Astrocyte (in vitro differentiated cells and primary cell): ENCODE measurements at regions not wholly inside any gene's neighbourhood (a gene's known extent, or its start where the extent isn't known, plus 50 kb on each side); places are given as distances from the start of the nearest gene placed in this dataset.

Experiments
- DNase-seq: peaks from one replicate; pipeline ENCODE4 v3.0.0-alpha.2; 2010; ENCODE audit warnings: low read depth
- FAIRE-seq: peaks from 2 replicates; lab custom pipeline; 2011; peaks lifted over from hg19 to GRCh38; lab: Jason Lieb, UNC
- H2AFZ ChIP-seq: 2 replicates; pipeline ENCODE4 v1.6.0; 2012; ENCODE audit warnings: low read depth, low read length, inconsistent platforms
- H3K27ac ChIP-seq: 2 replicates; pipeline ENCODE4 v1.5.1; 2011; ENCODE audit warnings: low read depth, low read length, inconsistent platforms
- H3K27me3 ChIP-seq: 2 replicates; pipeline ENCODE4 v1.6.0; 2011; ENCODE audit warnings: low read length, inconsistent platforms; ENCODE audit not compliant: insufficient read depth
- H3K36me3 ChIP-seq: 2 replicates; pipeline ENCODE4 v1.5.1; 2011; ENCODE audit warnings: low read length, inconsistent platforms; ENCODE audit not compliant: insufficient read depth
- H3K4me1 ChIP-seq: 2 replicates; pipeline ENCODE4 v1.5.1; 2011; ENCODE audit warnings: low read length, inconsistent platforms; ENCODE audit not compliant: insufficient read depth
- H3K4me2 ChIP-seq: 2 replicates; pipeline ENCODE4 v1.6.0; 2012; ENCODE audit warnings: low read length, inconsistent platforms
- H3K4me3 ChIP-seq: 2 replicates; pipeline ENCODE4 v1.5.1; 2011; ENCODE audit warnings: low read depth, mild to moderate bottlenecking, low read length, inconsistent platforms; ENCODE audit not compliant: insufficient read depth
- H3K79me2 ChIP-seq: 2 replicates; pipeline ENCODE4 v1.6.0; 2012; ENCODE audit warnings: mild to moderate bottlenecking, low read length, inconsistent platforms; ENCODE audit not compliant: insufficient read depth
- H3K9ac ChIP-seq: 2 replicates; pipeline ENCODE4 v1.6.0; 2012; ENCODE audit warnings: mild to moderate bottlenecking, low read length, inconsistent platforms
- H3K9me3 ChIP-seq: 2 replicates; pipeline ENCODE4 v1.5.1; 2012; ENCODE audit warnings: low read depth, mild to moderate bottlenecking, low read length, inconsistent platforms; ENCODE audit not compliant: insufficient read depth
- H4K20me1 ChIP-seq: 2 replicates; pipeline ENCODE4 v1.6.0; 2012; ENCODE audit warnings: low read length, inconsistent platforms; ENCODE audit not compliant: insufficient read depth
- H3K27ac Mint-ChIP-seq: one replicate; pipeline ENCODE4 v1.8.0; 2021; ENCODE audit warnings: mild to moderate bottlenecking, mixed read lengths; ENCODE audit not compliant: unreplicated experiment
- H3K27me3 Mint-ChIP-seq: one replicate; pipeline ENCODE4 v1.8.0; 2021; ENCODE audit warnings: low read depth, mixed read lengths; ENCODE audit not compliant: unreplicated experiment
- H3K36me3 Mint-ChIP-seq: one replicate; pipeline ENCODE4 v1.8.0; 2021; ENCODE audit warnings: low read depth, mixed read lengths; ENCODE audit not compliant: unreplicated experiment
- H3K4me1 Mint-ChIP-seq: one replicate; pipeline ENCODE4 v1.8.0; 2021; ENCODE audit warnings: low read depth, mixed read lengths; ENCODE audit not compliant: unreplicated experiment
- H3K4me3 Mint-ChIP-seq: one replicate; pipeline ENCODE4 v1.8.0; 2021; ENCODE audit warnings: mild to moderate bottlenecking, moderate library complexity, mixed read lengths; ENCODE audit not compliant: unreplicated experiment
- H3K9me3 Mint-ChIP-seq: one replicate; pipeline ENCODE4 v1.8.0; 2021; ENCODE audit warnings: mild to moderate bottlenecking, mixed read lengths; ENCODE audit not compliant: unreplicated experiment
- EZH2 ChIP-seq: IDR thresholded peaks from 2 replicates; pipeline ENCODE4 v1.6.1; 2012; ENCODE audit warnings: mild to moderate bottlenecking, low read length, inconsistent platforms; ENCODE audit not compliant: insufficient read depth
- TF ChIP-seq, protein P1 (sequence below): IDR thresholded peaks from 2 replicates; pipeline ENCODE4 v1.5.1; 2011; ENCODE audit warnings: low read depth, mild to moderate bottlenecking, inconsistent platforms, low read length, moderate library complexity; ENCODE audit not compliant: insufficient read depth

- Mint-ChIP-seq H3K27me3 (peaks cover 20% of the 10 kb centered on the region), H3K27ac (no peak overlapping the region), H3K4me3 (no peak overlapping the region), H3K36me3 (no peaks in the 10 kb centered on the region), H3K9me3 (no peaks in the 10 kb centered on the region), H3K4me1 (no peaks in the 10 kb centered on the region)
- no peak overlapping the region for H3K27ac ChIP-seq
- H4K20me1 ChIP-seq = no peaks in the 10 kb centered on the region
- no peak overlapping the region for H3K9ac ChIP-seq
- H2AFZ ChIP-seq = no peak overlapping the region
- DNase-seq (no peak), FAIRE-seq (no peak)
- H3K4me1 ChIP-seq = no peaks in the 10 kb centered on the region
- H3K9me3 ChIP-seq = no peaks in the 10 kb centered on the region
- H3K36me3 ChIP-seq = no peaks in the 10 kb centered on the region
- H3K79me2 ChIP-seq = no peaks in the 10 kb centered on the region
- no peak overlapping the region for H3K4me2 ChIP-seq
- no peak overlapping the region for H3K4me3 ChIP-seq
- TF ChIP-seq, protein P1, sequence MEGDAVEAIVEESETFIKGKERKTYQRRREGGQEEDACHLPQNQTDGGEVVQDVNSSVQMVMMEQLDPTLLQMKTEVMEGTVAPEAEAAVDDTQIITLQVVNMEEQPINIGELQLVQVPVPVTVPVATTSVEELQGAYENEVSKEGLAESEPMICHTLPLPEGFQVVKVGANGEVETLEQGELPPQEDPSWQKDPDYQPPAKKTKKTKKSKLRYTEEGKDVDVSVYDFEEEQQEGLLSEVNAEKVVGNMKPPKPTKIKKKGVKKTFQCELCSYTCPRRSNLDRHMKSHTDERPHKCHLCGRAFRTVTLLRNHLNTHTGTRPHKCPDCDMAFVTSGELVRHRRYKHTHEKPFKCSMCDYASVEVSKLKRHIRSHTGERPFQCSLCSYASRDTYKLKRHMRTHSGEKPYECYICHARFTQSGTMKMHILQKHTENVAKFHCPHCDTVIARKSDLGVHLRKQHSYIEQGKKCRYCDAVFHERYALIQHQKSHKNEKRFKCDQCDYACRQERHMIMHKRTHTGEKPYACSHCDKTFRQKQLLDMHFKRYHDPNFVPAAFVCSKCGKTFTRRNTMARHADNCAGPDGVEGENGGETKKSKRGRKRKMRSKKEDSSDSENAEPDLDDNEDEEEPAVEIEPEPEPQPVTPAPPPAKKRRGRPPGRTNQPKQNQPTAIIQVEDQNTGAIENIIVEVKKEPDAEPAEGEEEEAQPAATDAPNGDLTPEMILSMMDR = no peak
- TF ChIP-seq EZH2 = no peak
- H3K27me3 ChIP-seq = peaks cover 4% of the 10 kb centered on the region
Measured at GRCh38 chr13:31512331-31512730, 227.0 kb upstream of the RXFP2 start.

DNA sequence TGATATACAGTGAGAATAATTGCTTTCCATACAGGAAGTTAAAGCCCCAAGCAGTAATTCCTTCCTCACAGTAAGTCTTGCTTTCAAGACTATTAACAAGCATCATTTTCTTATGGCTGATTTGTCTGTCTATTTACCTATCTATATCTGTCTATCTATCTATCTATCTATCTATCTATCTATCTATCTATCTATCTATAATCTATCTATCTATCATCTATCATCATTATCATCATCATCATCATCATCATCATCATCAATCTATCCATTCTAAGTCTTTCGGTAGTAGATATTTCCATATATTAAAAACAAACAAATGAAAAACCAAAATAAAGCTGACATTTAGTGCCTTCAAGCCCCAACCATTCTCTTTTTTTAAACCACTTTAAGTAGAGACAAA lies 224.4 kb upstream of the RXFP2 start:
- no peaks in the 10 kb centered on the region for H4K20me1 ChIP-seq

GRCh38 chr13:31515427-31515826 lies 223.9 kb upstream of the RXFP2 start:
- Mint-ChIP-seq H3K36me3 (no peaks in the 10 kb centered on the region), H3K27ac (no peak overlapping the region), H3K27me3 (peaks cover 16% of the 10 kb centered on the region), H3K4me1 (peaks cover 1% of the 10 kb centered on the region), H3K4me3 (no peak overlapping the region), H3K9me3 (no peaks in the 10 kb centered on the region)
- no peak overlapping the region for H3K4me3 ChIP-seq
- H3K4me2 ChIP-seq = no peak overlapping the region
- H3K9ac ChIP-seq = no peak overlapping the region
- no peaks in the 10 kb centered on the region for H3K36me3 ChIP-seq
- DNase-seq (no peak), FAIRE-seq (no peak)
- peaks cover 4% of the 10 kb centered on the region for H3K27me3 ChIP-seq
- no peaks in the 10 kb centered on the region for H3K79me2 ChIP-seq
- no peaks in the 10 kb centered on the region for H3K9me3 ChIP-seq
- H3K27ac ChIP-seq = no peak overlapping the region
- H3K4me1 ChIP-seq = no peaks in the 10 kb centered on the region
- no peaks in the 10 kb centered on the region for H4K20me1 ChIP-seq
- no peak overlapping the region for H2AFZ ChIP-seq
- TF ChIP-seq EZH2 = no peak
- TF ChIP-seq, protein P1 = no peak

More for the DNA sequence above, 224.4 kb upstream of the RXFP2 start:
- Mint-ChIP-seq H3K36me3 (no peaks in the 10 kb centered on the region), H3K4me3 (no peak overlapping the region), H3K9me3 (no peaks in the 10 kb centered on the region), H3K27me3 (peaks cover 16% of the 10 kb centered on the region), H3K27ac (no peak overlapping the region), H3K4me1 (peaks cover 1% of the 10 kb centered on the region)
- Histone ChIP-seq H3K79me2 (no peaks in the 10 kb centered on the region), H3K36me3 (no peaks in the 10 kb centered on the region), H3K4me1 (no peaks in the 10 kb centered on the region), H3K9ac (no peak overlapping the region), H3K27ac (no peak overlapping the region), H3K4me2 (no peak overlapping the region), H2AFZ (no peak overlapping the region), H3K9me3 (no peaks in the 10 kb centered on the region), H3K27me3 (peaks cover 4% of the 10 kb centered on the region), H3K4me3 (no peak overlapping the region)
- FAIRE-seq = no peak
- TF ChIP-seq, protein P1 = no peak
- TF ChIP-seq EZH2 = no peak
- no peak for DNase-seq
